Naive thymus-derived CD8-positive, alpha-beta T cell (primary cell): ENCODE measurements at regions not wholly inside any gene's neighbourhood (a gene's known extent, or its start where the extent isn't known, plus 50 kb on each side); places are given as distances from the start of the nearest gene placed in this dataset.

Experiments
- ATAC-seq, 2 donors: fragments of 150-1000 bp; cut with Tn5 transposase in 1 of 2; sonication (Bioruptor Pico), chemical (Tn5 transposase) in 1 of 2; 1 replicate in 1 of 2; 2 replicates in 1 of 2; pipeline ENCODE4 v1.10.0; 2021; ENCODE audit warnings: mild to moderate bottlenecking in 2 of 2, moderate library complexity in 2 of 2
- POLR2A ChIA-PET: fragments of 350-600 bp; sonication (Branson Sonifier 250); formaldehyde crosslinking; loops from one replicate; lab custom pipeline; 2021; ENCODE audit warnings: antibody characterized with exemption; lab: Charles Lee
- DNase-seq, 10 donors: peaks; one replicate each; pipeline versions ENCODE4 v3.0.0 to v3.0.0-alpha.2; 2020 to 2022
- H3K27ac Mint-ChIP-seq, 10 donors: one replicate each; pipeline ENCODE4 v1.8.0; 2020 to 2022; ENCODE audit warnings: mild to moderate bottlenecking in 10 of 10, mixed read lengths in 10 of 10, moderate library complexity in 4 of 10, inconsistent platforms in 1 of 10
- H3K27me3 Mint-ChIP-seq, 5 donors: one replicate each; pipeline ENCODE4 v1.8.0; 2021 to 2022; ENCODE audit warnings: mixed read lengths in 5 of 5
- H3K36me3 Mint-ChIP-seq, 3 donors: one replicate each; pipeline ENCODE4 v1.8.0; 2020 to 2022; ENCODE audit warnings: mixed read lengths in 3 of 3, mild to moderate bottlenecking in 2 of 3, inconsistent platforms in 1 of 3
- H3K4me1 Mint-ChIP-seq, 4 donors: one replicate each; pipeline ENCODE4 v1.8.0; 2021 to 2022; ENCODE audit warnings: mixed read lengths in 4 of 4
- H3K4me3 Mint-ChIP-seq, 10 donors: one replicate each; pipeline ENCODE4 v1.8.0; 2020 to 2022; ENCODE audit warnings: mild to moderate bottlenecking in 10 of 10, mixed read lengths in 10 of 10, moderate library complexity in 6 of 10, inconsistent platforms in 1 of 10
- H3K9me3 Mint-ChIP-seq, 9 donors: one replicate each; pipeline ENCODE4 v1.8.0; 2020 to 2022; ENCODE audit warnings: mixed read lengths in 9 of 9, mild to moderate bottlenecking in 3 of 9, inconsistent platforms in 1 of 9, moderate library complexity in 1 of 9

DNA sequence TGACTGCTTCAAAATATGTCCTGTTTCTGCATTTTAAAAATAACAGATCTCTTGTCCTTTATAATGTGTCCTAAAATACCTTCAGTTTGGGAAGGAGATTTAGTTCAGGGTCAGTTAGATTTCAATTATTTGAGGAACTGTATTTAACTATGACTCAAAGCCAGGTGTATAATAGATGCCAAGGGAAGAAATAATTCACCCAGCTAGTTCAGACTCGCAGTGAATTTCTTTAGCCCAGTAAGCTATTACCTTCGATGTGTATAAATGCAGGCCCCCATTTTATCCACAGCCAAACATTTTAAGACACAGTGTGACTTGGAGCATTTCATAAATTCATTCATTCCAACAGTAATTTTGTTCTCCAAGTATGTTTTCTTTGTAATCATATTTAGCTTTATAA, 458.0 kb downstream of the ZNF385D start:
- H3K36me3 Mint-ChIP-seq: no peaks in the 10 kb centered on the region
- H3K27me3 Mint-ChIP-seq: no peaks in the 10 kb centered on the region
- H3K4me3 Mint-ChIP-seq: no peak overlapping the region
- no peaks in the 10 kb centered on the region for H3K4me1 Mint-ChIP-seq
- H3K27ac Mint-ChIP-seq: no peak overlapping the region
- POLR2A ChIA-PET: no interaction called here
- DNase-seq (no peak), ATAC-seq (no peak)
- H3K9me3 Mint-ChIP-seq: peaks cover 0 to 8% (median 7%) of the 10 kb centered on the region in 9 donors

GRCh38 chr3:21290557-21290956, 460.5 kb downstream of the ZNF385D start:
- H3K27ac Mint-ChIP-seq: no peak overlapping the region
- ATAC-seq (no peak), DNase-seq (no peak)
- no peaks in the 10 kb centered on the region for H3K36me3 Mint-ChIP-seq
- no peak overlapping the region for H3K4me3 Mint-ChIP-seq
- no peaks in the 10 kb centered on the region for H3K27me3 Mint-ChIP-seq
- POLR2A ChIA-PET: no interaction called here
- no peaks in the 10 kb centered on the region for H3K4me1 Mint-ChIP-seq
- H3K9me3 Mint-ChIP-seq: peaks cover 0 to 20% (median 16%) of the 10 kb centered on the region in 9 donors

DNA sequence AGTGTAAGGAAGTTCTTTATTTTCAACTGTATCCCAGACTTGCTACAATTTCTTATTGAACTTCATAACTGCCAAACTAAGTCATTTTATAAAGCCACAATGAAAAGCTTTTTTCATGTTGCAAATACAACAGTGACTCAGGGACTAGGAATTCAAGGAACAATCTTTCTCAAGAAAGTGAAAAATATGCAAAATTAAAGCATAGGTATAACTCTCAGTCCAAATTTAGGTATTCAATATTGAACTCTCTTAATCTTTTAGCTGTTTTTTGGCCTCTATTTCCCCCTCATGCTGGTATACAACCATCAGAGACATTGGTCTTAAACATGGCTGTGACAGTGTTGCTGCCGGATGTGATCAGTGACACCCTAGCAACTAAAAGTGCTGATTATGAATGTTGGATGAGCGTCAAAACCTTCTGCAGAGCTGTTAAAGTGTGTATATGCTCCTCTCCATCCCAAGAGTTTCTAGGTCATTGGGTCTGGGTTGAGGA, 476.9 kb downstream of the ZNF385D start:
- DNase-seq: no peak
- Mint-ChIP-seq H3K27me3 (no peaks in the 10 kb centered on the region), H3K4me3 (no peak overlapping the region), H3K27ac (no peak overlapping the region), H3K9me3 (peaks cover 3 to 34% (median 13%) of the 10 kb centered on the region in 9 donors), H3K4me1 (no peaks in the 10 kb centered on the region), H3K36me3 (no peaks in the 10 kb centered on the region)
- POLR2A ChIA-PET: no interaction called here
- no peak for ATAC-seq

DNA sequence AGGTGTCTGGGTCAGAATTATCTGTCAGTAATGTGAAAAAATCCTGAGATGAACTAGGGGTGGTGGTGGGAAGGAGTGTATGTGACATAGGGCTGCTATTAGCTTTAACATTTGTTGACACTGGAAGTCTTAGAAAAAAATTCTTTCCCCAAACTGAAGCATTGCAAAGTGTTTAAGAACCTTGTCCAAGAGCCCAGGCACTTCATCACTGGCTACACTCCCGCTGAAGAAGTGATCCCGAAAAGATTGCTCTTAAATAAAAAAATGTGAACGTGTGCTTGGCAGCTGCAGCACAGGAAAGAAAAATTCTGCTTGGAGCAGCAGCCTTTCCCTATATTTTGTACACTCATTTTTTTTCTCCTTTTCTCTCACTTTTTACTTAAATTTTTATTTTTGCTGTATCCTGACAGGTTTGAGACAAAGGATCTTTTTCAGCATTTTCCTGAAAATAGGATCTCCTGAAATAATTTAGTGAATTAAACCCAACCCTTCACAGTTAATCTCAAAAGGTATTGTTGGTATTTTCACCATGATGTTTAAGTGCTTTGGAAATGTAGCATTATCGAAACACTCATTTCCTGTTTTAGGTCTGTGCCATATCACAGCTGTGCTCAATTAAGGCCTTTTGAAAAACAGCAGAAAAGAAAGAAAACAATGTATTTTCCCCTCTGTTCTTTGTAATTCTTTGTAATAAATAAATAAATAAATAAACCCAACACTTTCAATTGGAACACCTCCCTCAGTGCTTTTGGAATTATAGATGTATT, 477.6 kb downstream of the ZNF385D start:
- no peaks in the 10 kb centered on the region for H3K4me1 Mint-ChIP-seq
- no peak overlapping the region for H3K4me3 Mint-ChIP-seq
- ATAC-seq: no peak
- H3K36me3 Mint-ChIP-seq: no peaks in the 10 kb centered on the region
- no peak overlapping the region for H3K27ac Mint-ChIP-seq
- POLR2A ChIA-PET: no interaction called here
- H3K9me3 Mint-ChIP-seq: peaks cover 2 to 34% (median 11%) of the 10 kb centered on the region in 9 donors
- DNase-seq: no peak
- H3K27me3 Mint-ChIP-seq: no peaks in the 10 kb centered on the region

GRCh38 chr3:21271606-21272016, 479.4 kb downstream of the ZNF385D start:
- DNase-seq (peak in 1 of 10 donors; percentile 59), ATAC-seq (no peak)
- Mint-ChIP-seq H3K36me3 (no peaks in the 10 kb centered on the region), H3K4me1 (no peaks in the 10 kb centered on the region), H3K27ac (no peak overlapping the region), H3K4me3 (no peak overlapping the region), H3K9me3 (peaks cover 2 to 41% (median 14%) of the 10 kb centered on the region in 9 donors), H3K27me3 (no peaks in the 10 kb centered on the region)
- POLR2A ChIA-PET: no interaction called here

DNA sequence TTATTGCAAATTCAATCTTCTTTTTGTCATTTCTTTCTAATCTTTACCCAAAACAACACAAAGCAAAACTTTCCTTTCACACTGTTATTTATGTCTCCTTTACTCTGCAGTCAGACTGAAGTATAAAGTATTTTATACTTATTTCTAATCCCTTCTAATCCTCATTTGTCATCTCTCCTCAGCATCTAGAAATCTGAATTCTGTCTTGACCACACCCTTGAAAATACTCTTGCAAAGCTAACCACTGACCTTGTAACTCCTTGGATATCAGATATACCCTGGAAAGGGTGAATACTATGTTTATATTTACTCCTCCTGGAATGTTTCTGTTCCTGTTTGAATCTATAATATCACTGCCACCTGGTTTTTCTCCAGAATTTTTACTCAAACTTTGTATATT, 481.1 kb downstream of the ZNF385D start:
- H3K36me3 Mint-ChIP-seq: no peaks in the 10 kb centered on the region
- ATAC-seq (no peak), DNase-seq (no peak)
- no peaks in the 10 kb centered on the region for H3K4me1 Mint-ChIP-seq
- no peak overlapping the region for H3K27ac Mint-ChIP-seq
- peaks cover 0 to 36% (median 13%) of the 10 kb centered on the region in 9 donors for H3K9me3 Mint-ChIP-seq
- no peak overlapping the region for H3K4me3 Mint-ChIP-seq
- POLR2A ChIA-PET: no interaction called here
- H3K27me3 Mint-ChIP-seq: no peaks in the 10 kb centered on the region

DNA sequence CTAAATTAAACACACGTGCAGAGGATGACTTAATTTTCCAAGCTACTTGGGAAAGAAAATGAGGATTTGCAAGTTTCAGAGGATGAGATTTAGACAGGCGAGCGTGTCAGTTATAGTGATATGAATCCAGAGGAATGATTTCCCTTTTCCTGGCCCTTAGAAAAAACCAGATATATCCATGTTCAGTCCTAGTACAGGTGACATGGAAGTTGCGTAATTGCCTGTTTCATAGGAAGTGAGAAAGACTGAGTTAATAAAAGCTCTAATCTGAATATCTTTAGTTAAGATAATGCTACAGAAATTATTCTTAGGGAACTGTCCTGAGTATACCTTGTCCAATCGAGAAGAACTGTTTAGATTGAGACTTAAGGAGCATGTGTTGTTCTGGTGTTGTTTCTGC, 490.5 kb downstream of the ZNF385D start:
- Mint-ChIP-seq H3K9me3 (peaks cover 0 to 17% (median 9%) of the 10 kb centered on the region in 9 donors), H3K36me3 (peaks cover 0 to 4% (median 0%) of the 10 kb centered on the region in 3 donors), H3K27me3 (no peaks in the 10 kb centered on the region), H3K4me1 (no peaks in the 10 kb centered on the region), H3K4me3 (no peak overlapping the region), H3K27ac (no peak overlapping the region)
- no peak for ATAC-seq
- no peak for DNase-seq
- POLR2A ChIA-PET: no interaction called here

DNA sequence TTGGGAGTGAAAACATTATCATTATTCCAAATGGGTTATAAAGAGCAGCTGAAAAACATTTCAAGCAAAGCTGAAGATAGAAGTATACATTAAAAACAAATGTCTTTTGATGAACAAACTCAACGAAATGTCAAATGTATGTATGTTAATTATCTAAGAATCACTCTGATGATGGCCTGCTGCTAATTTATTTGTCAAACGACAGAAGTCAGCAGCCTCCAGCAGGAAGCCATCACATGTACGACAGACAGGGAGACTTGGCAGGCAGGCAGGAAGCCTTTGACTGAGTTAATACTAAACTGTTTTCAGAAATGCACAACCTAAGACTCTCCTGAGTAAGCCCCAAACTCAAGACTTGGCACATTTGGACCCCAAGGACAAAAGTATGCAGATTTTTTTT, 491.1 kb downstream of the ZNF385D start:
- no peak overlapping the region for H3K27ac Mint-ChIP-seq
- peaks cover 0 to 4% (median 0%) of the 10 kb centered on the region in 3 donors for H3K36me3 Mint-ChIP-seq
- H3K9me3 Mint-ChIP-seq: peaks cover 0 to 17% (median 9%) of the 10 kb centered on the region in 9 donors
- DNase-seq (no peak), ATAC-seq (no peak)
- no peak overlapping the region for H3K4me3 Mint-ChIP-seq
- POLR2A ChIA-PET: no interaction called here
- H3K4me1 Mint-ChIP-seq: no peaks in the 10 kb centered on the region
- H3K27me3 Mint-ChIP-seq: no peaks in the 10 kb centered on the region

- Mint-ChIP-seq H3K27ac (no peak overlapping the region), H3K4me3 (no peak overlapping the region), H3K9me3 (peaks cover 0 to 13% (median 9%) of the 10 kb centered on the region in 9 donors), H3K36me3 (no peaks in the 10 kb centered on the region), H3K27me3 (no peaks in the 10 kb centered on the region), H3K4me1 (no peaks in the 10 kb centered on the region)
- no peak for ATAC-seq
- POLR2A ChIA-PET: no interaction called here
- no peak for DNase-seq
Observed at GRCh38 chr3:21256932-21257331, 494.1 kb downstream of the ZNF385D start.

GRCh38 chr3:21238661-21239060, 512.3 kb downstream of the ZNF385D start:
- POLR2A ChIA-PET: no interaction called here
- H3K9me3 Mint-ChIP-seq: peaks cover 4 to 24% (median 10%) of the 10 kb centered on the region in 9 donors
- H3K27ac Mint-ChIP-seq: no peak overlapping the region
- no peaks in the 10 kb centered on the region for H3K27me3 Mint-ChIP-seq
- ATAC-seq: no peak
- no peak for DNase-seq
- H3K4me3 Mint-ChIP-seq: no peak overlapping the region
- H3K36me3 Mint-ChIP-seq: peaks cover 0 to 6% (median 0%) of the 10 kb centered on the region in 3 donors
- no peaks in the 10 kb centered on the region for H3K4me1 Mint-ChIP-seq

- Mint-ChIP-seq H3K9me3 (peaks cover 0 to 23% (median 8%) of the 10 kb centered on the region in 9 donors), H3K27ac (no peak overlapping the region), H3K27me3 (no peaks in the 10 kb centered on the region), H3K4me3 (no peak overlapping the region), H3K4me1 (no peaks in the 10 kb centered on the region), H3K36me3 (peaks cover 0 to 6% (median 0%) of the 10 kb centered on the region in 3 donors)
- ATAC-seq: no peak
- POLR2A ChIA-PET: no interaction called here
- DNase-seq: no peak
Observed at GRCh38 chr3:21237638-21238037, 513.4 kb downstream of the ZNF385D start.

- DNase-seq: no peak
- Mint-ChIP-seq H3K27ac (no peak overlapping the region), H3K4me3 (no peak overlapping the region)
Observed at GRCh38 chr3:21235491-21235890, 515.5 kb downstream of the ZNF385D start.

GRCh38 chr3:21234933-21235332, 516.1 kb downstream of the ZNF385D start:
- Mint-ChIP-seq H3K36me3 (peaks cover 0 to 6% (median 0%) of the 10 kb centered on the region in 3 donors), H3K27ac (no peak overlapping the region), H3K9me3 (peaks cover 0 to 16% (median 7%) of the 10 kb centered on the region in 9 donors), H3K27me3 (no peaks in the 10 kb centered on the region), H3K4me3 (no peak overlapping the region), H3K4me1 (no peaks in the 10 kb centered on the region)
- POLR2A ChIA-PET: no interaction called here
- no peak for DNase-seq
- ATAC-seq: no peak

More at GRCh38 chr3:21235491-21235890, 515.5 kb downstream of the ZNF385D start:
- POLR2A ChIA-PET: no interaction called here
- H3K36me3 Mint-ChIP-seq: peaks cover 0 to 6% (median 0%) of the 10 kb centered on the region in 3 donors
- H3K4me1 Mint-ChIP-seq: no peaks in the 10 kb centered on the region
- no peaks in the 10 kb centered on the region for H3K27me3 Mint-ChIP-seq
- ATAC-seq: no peak
- H3K9me3 Mint-ChIP-seq: peaks cover 0 to 16% (median 10%) of the 10 kb centered on the region in 9 donors
